ENCODE measurements at regions not wholly inside any gene's neighbourhood (a gene's known extent, or its start where the extent isn't known, plus 50 kb on each side); places are given as distances from the start of the nearest gene placed in this dataset.

DNA sequence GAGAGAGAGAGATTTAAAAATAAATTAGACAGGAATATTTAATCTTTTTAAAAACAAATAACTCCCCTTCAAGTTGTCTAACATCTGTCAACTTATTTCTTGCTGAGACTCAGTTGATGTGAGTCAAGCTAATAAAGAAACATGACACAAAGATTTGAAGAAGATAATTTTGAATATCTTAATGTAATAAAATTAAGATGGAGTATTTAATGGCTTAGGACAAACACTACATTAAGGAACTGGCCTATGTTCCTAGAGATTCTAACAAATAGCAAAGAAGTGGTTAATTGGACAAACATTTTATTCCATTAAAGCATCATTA, 134.0 kb downstream of the INSIG2 start:
- no peak overlapping the region for H3K27ac ChIP-seq (ENCODE audit: low read depth, low read length)
- no peak overlapping the region for H3K4me3 ChIP-seq (ENCODE audit: low read depth in 1 of 2, low read length in 2 of 2)
- H3K4me1 ChIP-seq (ENCODE audit: control insufficient read depth in 1 of 2, insufficient read depth in 2 of 2, low read length in 2 of 2): peaks cover 6 to 8% of the 10 kb centered on the region in 2 donors
- no peaks in the 10 kb centered on the region for H3K36me3 ChIP-seq (ENCODE audit: control insufficient read depth in 1 of 2, insufficient read depth in 2 of 2, low read length in 2 of 2)
- H3K9ac ChIP-seq (ENCODE audit: low read depth in 1 of 2, low read length in 2 of 2): no peak overlapping the region
- H3K27me3 ChIP-seq (ENCODE audit: control insufficient read depth in 1 of 2, insufficient read depth in 2 of 2, low read length in 2 of 2): peaks cover 58 to 63% of the 10 kb centered on the region in 2 donors
- no peaks in the 10 kb centered on the region for H3K9me3 ChIP-seq (ENCODE audit: control insufficient read depth in 1 of 2, low read length in 2 of 2)

DNA sequence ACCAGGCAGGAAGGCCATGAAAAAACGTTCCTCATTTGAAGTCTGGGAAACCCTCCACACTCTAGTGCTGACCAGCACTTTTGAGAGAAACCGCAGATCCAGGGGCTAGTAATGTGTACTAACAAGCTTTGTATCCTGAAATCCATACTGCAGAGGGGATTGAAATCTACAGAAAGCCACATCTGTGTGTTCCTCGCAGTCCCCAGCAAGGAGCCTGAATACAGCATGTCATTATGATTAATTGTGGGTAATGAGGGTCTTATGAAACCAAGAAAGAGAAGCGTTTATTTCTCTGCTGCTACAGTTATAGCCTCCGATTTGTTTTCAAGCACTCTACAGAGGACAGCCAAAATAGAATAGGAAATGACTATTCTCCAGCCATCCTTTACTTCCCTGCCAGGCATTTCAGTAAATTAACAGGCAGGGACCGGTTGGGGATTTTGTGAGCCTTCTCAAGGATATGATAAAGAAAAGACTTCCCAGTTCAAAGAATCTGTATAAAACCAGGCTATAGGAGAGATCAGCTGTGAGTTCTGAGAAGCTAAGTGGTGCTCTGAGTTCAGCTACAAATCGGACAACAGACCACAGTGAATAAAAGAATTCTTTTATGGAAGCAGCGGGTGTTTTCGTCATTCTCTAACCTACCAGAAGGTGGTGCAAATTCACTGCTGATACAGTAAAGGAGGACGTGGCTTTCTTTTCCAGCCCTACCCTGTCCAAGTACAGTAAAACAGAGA, 133.4 kb downstream of the INSIG2 start:
- Histone ChIP-seq H3K27ac (ENCODE audit: low read depth, low read length) (no peak overlapping the region), H3K9me3 (ENCODE audit: control insufficient read depth in 1 of 2, low read length in 2 of 2) (no peaks in the 10 kb centered on the region), H3K36me3 (ENCODE audit: control insufficient read depth in 1 of 2, insufficient read depth in 2 of 2, low read length in 2 of 2) (no peaks in the 10 kb centered on the region), H3K9ac (ENCODE audit: low read depth in 1 of 2, low read length in 2 of 2) (no peak overlapping the region), H3K4me3 (ENCODE audit: low read depth in 1 of 2, low read length in 2 of 2) (no peak overlapping the region), H3K27me3 (ENCODE audit: control insufficient read depth in 1 of 2, insufficient read depth in 2 of 2, low read length in 2 of 2) (peaks cover 55 to 63% of the 10 kb centered on the region in 2 donors), H3K4me1 (ENCODE audit: control insufficient read depth in 1 of 2, insufficient read depth in 2 of 2, low read length in 2 of 2) (peaks cover 6 to 8% of the 10 kb centered on the region in 2 donors)

GRCh38 chr2:118219611-118220010, 131.3 kb downstream of the INSIG2 start:
- no peak overlapping the region for H3K4me3 ChIP-seq (ENCODE audit: low read depth in 1 of 2, low read length in 2 of 2)
- no peaks in the 10 kb centered on the region for H3K36me3 ChIP-seq (ENCODE audit: control insufficient read depth in 1 of 2, insufficient read depth in 2 of 2, low read length in 2 of 2)
- H3K27ac ChIP-seq (ENCODE audit: low read depth, low read length): no peak overlapping the region
- H3K4me1 ChIP-seq (ENCODE audit: control insufficient read depth in 1 of 2, insufficient read depth in 2 of 2, low read length in 2 of 2): peaks cover 6 to 8% of the 10 kb centered on the region in 2 donors
- no peaks in the 10 kb centered on the region for H3K9me3 ChIP-seq (ENCODE audit: control insufficient read depth in 1 of 2, low read length in 2 of 2)
- H3K9ac ChIP-seq (ENCODE audit: low read depth in 1 of 2, low read length in 2 of 2): no peak overlapping the region
- peaks cover 37 to 45% of the 10 kb centered on the region in 2 donors for H3K27me3 ChIP-seq (ENCODE audit: control insufficient read depth in 1 of 2, insufficient read depth in 2 of 2, low read length in 2 of 2)

DNA sequence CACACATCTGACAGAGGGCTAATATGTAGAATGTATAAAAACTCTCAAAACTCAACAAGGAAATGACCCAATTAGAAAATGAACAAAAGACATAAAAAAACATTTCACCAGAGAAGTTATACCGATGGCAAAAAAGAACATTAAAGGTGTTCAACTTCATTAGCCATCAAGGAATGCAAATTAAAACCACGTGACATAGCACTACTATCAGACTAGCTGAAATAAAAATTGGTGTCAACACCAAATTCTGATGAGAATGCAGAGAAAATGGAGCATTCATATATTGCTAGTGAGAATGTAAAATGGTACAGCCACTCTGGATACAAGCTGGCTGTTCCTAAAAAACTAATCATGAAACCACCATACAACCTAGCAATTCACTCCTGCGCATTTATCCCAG, 128.0 kb downstream of the INSIG2 start:
- no peak overlapping the region for H3K4me3 ChIP-seq (ENCODE audit: low read depth in 1 of 2, low read length in 2 of 2)
- peaks cover 11 to 15% of the 10 kb centered on the region in 2 donors for H3K27me3 ChIP-seq (ENCODE audit: control insufficient read depth in 1 of 2, insufficient read depth in 2 of 2, low read length in 2 of 2)
- no peaks in the 10 kb centered on the region for H3K9me3 ChIP-seq (ENCODE audit: control insufficient read depth in 1 of 2, low read length in 2 of 2)
- H3K4me1 ChIP-seq (ENCODE audit: control insufficient read depth in 1 of 2, insufficient read depth in 2 of 2, low read length in 2 of 2): no peaks in the 10 kb centered on the region
- no peaks in the 10 kb centered on the region for H3K36me3 ChIP-seq (ENCODE audit: control insufficient read depth in 1 of 2, insufficient read depth in 2 of 2, low read length in 2 of 2)
- no peak overlapping the region for H3K27ac ChIP-seq (ENCODE audit: low read depth, low read length)
- no peak overlapping the region for H3K9ac ChIP-seq (ENCODE audit: low read depth in 1 of 2, low read length in 2 of 2)

GRCh38 chr2:118209727-118210126, 121.5 kb downstream of the INSIG2 start:
- H3K36me3 ChIP-seq (ENCODE audit: control insufficient read depth in 1 of 2, insufficient read depth in 2 of 2, low read length in 2 of 2): no peaks in the 10 kb centered on the region
- H3K4me3 ChIP-seq (ENCODE audit: low read depth in 1 of 2, low read length in 2 of 2): no peak overlapping the region
- H3K27me3 ChIP-seq (ENCODE audit: control insufficient read depth in 1 of 2, insufficient read depth in 2 of 2, low read length in 2 of 2): peaks cover 7 to 23% of the 10 kb centered on the region in 2 donors
- no peaks in the 10 kb centered on the region for H3K4me1 ChIP-seq (ENCODE audit: control insufficient read depth in 1 of 2, insufficient read depth in 2 of 2, low read length in 2 of 2)
- H3K9ac ChIP-seq (ENCODE audit: low read depth in 1 of 2, low read length in 2 of 2): no peak overlapping the region
- H3K27ac ChIP-seq (ENCODE audit: low read depth, low read length): no peak overlapping the region
- H3K9me3 ChIP-seq (ENCODE audit: control insufficient read depth in 1 of 2, low read length in 2 of 2): no peaks in the 10 kb centered on the region

GRCh38 chr2:118207889-118208288, 119.6 kb downstream of the INSIG2 start:
- H3K4me1 ChIP-seq (ENCODE audit: control insufficient read depth in 1 of 2, insufficient read depth in 2 of 2, low read length in 2 of 2): no peaks in the 10 kb centered on the region

DNA sequence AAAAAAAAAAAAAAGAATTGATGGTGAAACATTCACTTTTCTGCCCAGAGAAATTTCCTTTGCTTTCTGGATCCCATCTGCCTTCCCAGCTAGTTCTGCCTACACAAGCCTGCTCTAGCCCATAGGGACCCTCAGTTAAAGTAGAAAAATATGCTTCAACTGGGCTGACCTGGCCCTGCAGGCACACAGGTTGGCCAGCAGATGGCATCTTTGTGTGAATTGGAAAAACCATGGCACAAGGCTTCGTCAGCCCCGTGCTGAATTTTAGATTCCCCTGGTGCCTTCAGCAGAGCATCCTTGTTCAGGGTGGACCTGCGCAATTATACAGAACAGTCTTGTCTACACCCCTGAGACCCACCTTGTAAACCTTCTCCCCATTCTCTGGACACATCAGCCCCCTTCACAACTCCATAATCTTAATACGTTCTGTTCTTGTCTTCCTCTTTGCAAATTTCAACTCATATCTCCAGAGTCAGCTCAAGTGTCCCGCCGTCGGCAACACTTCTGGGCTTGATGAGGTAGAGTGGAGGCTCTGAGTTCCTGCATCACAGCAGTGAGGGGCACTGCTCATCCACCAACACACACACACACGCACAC, 114.5 kb downstream of the INSIG2 start:
- H3K27me3 ChIP-seq (ENCODE audit: control insufficient read depth in 1 of 2, insufficient read depth in 2 of 2, low read length in 2 of 2): peaks cover 0 to 18% of the 10 kb centered on the region in 2 donors
- H3K27ac ChIP-seq (ENCODE audit: low read depth, low read length): no peak overlapping the region
- H3K4me1 ChIP-seq (ENCODE audit: control insufficient read depth in 1 of 2, insufficient read depth in 2 of 2, low read length in 2 of 2): no peaks in the 10 kb centered on the region
- no peak overlapping the region for H3K9ac ChIP-seq (ENCODE audit: low read depth in 1 of 2, low read length in 2 of 2)
- H3K4me3 ChIP-seq (ENCODE audit: low read depth in 1 of 2, low read length in 2 of 2): no peak overlapping the region
- H3K36me3 ChIP-seq (ENCODE audit: control insufficient read depth in 1 of 2, insufficient read depth in 2 of 2, low read length in 2 of 2): no peaks in the 10 kb centered on the region
- H3K9me3 ChIP-seq (ENCODE audit: control insufficient read depth in 1 of 2, low read length in 2 of 2): no peaks in the 10 kb centered on the region

More at GRCh38 chr2:118207889-118208288, 119.6 kb downstream of the INSIG2 start:
- Histone ChIP-seq H3K27ac (ENCODE audit: low read depth, low read length) (no peak overlapping the region), H3K4me3 (ENCODE audit: low read depth in 1 of 2, low read length in 2 of 2) (no peak overlapping the region), H3K9me3 (ENCODE audit: control insufficient read depth in 1 of 2, low read length in 2 of 2) (no peaks in the 10 kb centered on the region), H3K36me3 (ENCODE audit: control insufficient read depth in 1 of 2, insufficient read depth in 2 of 2, low read length in 2 of 2) (no peaks in the 10 kb centered on the region), H3K9ac (ENCODE audit: low read depth in 1 of 2, low read length in 2 of 2) (no peak overlapping the region), H3K27me3 (ENCODE audit: control insufficient read depth in 1 of 2, insufficient read depth in 2 of 2, low read length in 2 of 2) (peaks cover 7 to 24% of the 10 kb centered on the region in 2 donors)

DNA sequence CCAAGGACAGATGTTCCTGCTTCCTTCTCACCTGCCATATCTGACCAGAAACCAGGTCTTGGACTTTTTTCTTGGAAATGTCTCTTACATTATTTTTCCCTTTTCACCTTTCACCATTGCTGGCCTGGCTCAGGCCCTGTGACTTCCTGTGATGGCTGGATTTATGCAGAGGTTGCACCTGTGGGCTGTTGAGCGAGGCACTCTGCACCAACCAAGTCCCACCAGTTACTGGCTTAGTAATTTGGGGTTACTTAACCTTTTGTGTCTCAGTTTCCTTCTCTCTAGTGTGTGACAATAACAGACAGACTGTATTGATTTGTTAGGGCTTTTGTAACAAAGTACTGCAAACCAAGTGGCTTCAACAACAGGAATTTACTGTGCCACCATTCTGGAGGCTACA, 110.0 kb downstream of the INSIG2 start:
- Histone ChIP-seq H3K36me3 (ENCODE audit: control insufficient read depth in 1 of 2, insufficient read depth in 2 of 2, low read length in 2 of 2) (no peaks in the 10 kb centered on the region), H3K9ac (ENCODE audit: low read depth in 1 of 2, low read length in 2 of 2) (no peak overlapping the region), H3K27ac (ENCODE audit: low read depth, low read length) (no peak overlapping the region), H3K4me1 (ENCODE audit: control insufficient read depth in 1 of 2, insufficient read depth in 2 of 2, low read length in 2 of 2) (no peaks in the 10 kb centered on the region), H3K27me3 (ENCODE audit: control insufficient read depth in 1 of 2, insufficient read depth in 2 of 2, low read length in 2 of 2) (peaks cover 0 to 9% of the 10 kb centered on the region in 2 donors), H3K4me3 (ENCODE audit: low read depth in 1 of 2, low read length in 2 of 2) (no peak overlapping the region), H3K9me3 (ENCODE audit: control insufficient read depth in 1 of 2, low read length in 2 of 2) (no peaks in the 10 kb centered on the region)

DNA sequence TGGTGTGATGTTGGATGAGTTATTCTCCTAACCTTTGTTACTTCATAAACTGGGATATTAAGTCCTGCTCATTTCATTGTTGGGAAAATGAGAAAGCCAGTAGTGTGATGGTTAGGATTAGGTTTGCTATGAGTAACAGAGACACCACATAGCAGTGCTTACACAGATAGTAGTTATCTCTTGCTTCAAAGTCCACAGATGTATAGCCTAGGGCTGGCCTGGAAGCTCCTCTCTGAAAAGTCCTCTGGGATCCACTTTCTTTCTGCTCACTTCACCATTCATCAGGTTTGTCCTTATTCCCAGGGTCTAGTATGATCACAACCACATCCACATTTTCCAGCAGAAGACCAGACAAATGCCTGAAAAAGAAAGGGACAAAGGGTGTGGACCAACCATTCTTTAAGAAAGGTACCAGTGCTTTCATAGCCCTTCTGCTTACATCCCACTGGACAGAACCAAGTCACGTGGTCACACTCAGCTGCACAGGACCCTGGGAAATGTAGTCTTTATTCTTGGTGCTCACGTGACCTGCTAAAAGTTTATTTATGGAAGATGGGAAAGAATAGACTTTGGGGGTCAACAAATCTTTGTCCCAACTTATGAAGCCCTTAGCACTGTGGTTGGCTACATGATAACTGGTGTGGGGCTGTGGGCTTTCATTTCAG, 108.9 kb downstream of the INSIG2 start:
- Histone ChIP-seq H3K36me3 (ENCODE audit: control insufficient read depth in 1 of 2, insufficient read depth in 2 of 2, low read length in 2 of 2) (no peaks in the 10 kb centered on the region), H3K9ac (ENCODE audit: low read depth in 1 of 2, low read length in 2 of 2) (no peak overlapping the region), H3K9me3 (ENCODE audit: control insufficient read depth in 1 of 2, low read length in 2 of 2) (no peaks in the 10 kb centered on the region), H3K27ac (ENCODE audit: low read depth, low read length) (no peak overlapping the region), H3K27me3 (ENCODE audit: control insufficient read depth in 1 of 2, insufficient read depth in 2 of 2, low read length in 2 of 2) (peaks cover 0 to 9% of the 10 kb centered on the region in 2 donors), H3K4me1 (ENCODE audit: control insufficient read depth in 1 of 2, insufficient read depth in 2 of 2, low read length in 2 of 2) (no peaks in the 10 kb centered on the region), H3K4me3 (ENCODE audit: low read depth in 1 of 2, low read length in 2 of 2) (no peak overlapping the region)

DNA sequence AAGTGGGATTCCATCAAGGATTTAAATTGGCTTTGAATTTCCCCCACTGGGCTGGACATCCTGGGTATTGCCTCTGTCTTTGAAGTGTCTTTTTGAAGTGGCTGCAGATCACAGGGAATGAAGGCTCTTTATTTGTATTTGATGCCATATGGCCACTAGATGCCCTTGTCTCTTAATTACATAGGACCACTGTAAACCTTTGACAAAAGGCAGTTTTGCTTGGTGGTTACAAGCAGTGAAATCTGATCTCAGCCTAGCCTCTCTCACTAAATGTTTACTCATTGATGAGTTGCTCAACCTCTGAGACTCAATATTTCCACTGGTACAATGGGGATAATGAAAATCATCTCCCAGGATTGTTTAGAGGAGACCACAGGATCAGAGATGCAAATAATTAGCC, 102.2 kb downstream of the INSIG2 start:
- no peak overlapping the region for H3K9ac ChIP-seq (ENCODE audit: low read depth in 1 of 2, low read length in 2 of 2)
- no peaks in the 10 kb centered on the region for H3K27me3 ChIP-seq (ENCODE audit: control insufficient read depth in 1 of 2, insufficient read depth in 2 of 2, low read length in 2 of 2)
- no peak overlapping the region for H3K4me3 ChIP-seq (ENCODE audit: low read depth in 1 of 2, low read length in 2 of 2)
- H3K27ac ChIP-seq (ENCODE audit: low read depth, low read length): no peak overlapping the region
- H3K4me1 ChIP-seq (ENCODE audit: control insufficient read depth in 1 of 2, insufficient read depth in 2 of 2, low read length in 2 of 2): no peaks in the 10 kb centered on the region
- H3K9me3 ChIP-seq (ENCODE audit: control insufficient read depth in 1 of 2, low read length in 2 of 2): no peaks in the 10 kb centered on the region
- no peaks in the 10 kb centered on the region for H3K36me3 ChIP-seq (ENCODE audit: control insufficient read depth in 1 of 2, insufficient read depth in 2 of 2, low read length in 2 of 2)
